GM12878 (cell line): ENCODE measurements at regions not wholly inside any gene's neighbourhood (a gene's known extent, or its start where the extent isn't known, plus 50 kb on each side); places are given as distances from the start of the nearest gene placed in this dataset.

Source experiments
- ATAC-seq: fragments of 200-7000 bp; cut with Tn5 transposase; 3 replicates; pipeline ENCODE4 v1.9.1; 2020; ENCODE audit warnings: mild to moderate bottlenecking, moderate library complexity
- BruUV-seq: library from RNA; stranded (reverse); fragments of 400-500 nt; replicated peaks from 2 replicates; lab custom pipeline; 2021; lab: Mats Ljungman, UMichigan
- CTCF ChIA-PET: fragments of 300-600 bp; sonication (Branson Sonifier 250); formaldehyde crosslinking; extraction: SDS; loops from one replicate; lab custom pipeline; 2021; ENCODE audit warnings: inconsistent platforms; lab: Yijun Ruan, JAX
- POLR2A ChIA-PET: fragments of 350-600 bp; formaldehyde crosslinking; extraction: SDS; loops from one replicate; lab custom pipeline; 2021; ENCODE audit warnings: inconsistent platforms; lab: Charles Lee
- RAD21 ChIA-PET: fragments of 300-600 bp; sonication (Branson Sonifier 250); formaldehyde crosslinking; loops from one replicate; lab custom pipeline; 2023; ENCODE audit warnings: antibody characterized with exemption; ENCODE audit not compliant: unreplicated experiment; lab: Charles Lee
- SMC1A ChIA-PET: fragments of 300-600 bp; sonication (Branson Sonifier 250); formaldehyde crosslinking; loops from one replicate; lab custom pipeline; 2023; ENCODE audit not compliant: unreplicated experiment, uncharacterized antibody; lab: Charles Lee
- DNase-seq: peaks from one replicate; pipeline ENCODE4 v3.0.0-alpha.2; 2011; ENCODE audit warnings: low read depth, low spot score
- FAIRE-seq: peaks from 3 replicates; lab custom pipeline; 2011; peaks lifted over from hg19 to GRCh38; lab: Jason Lieb, UNC
- H2AFZ ChIP-seq: 2 replicates; pipeline ENCODE4 v1.6.0; 2011; ENCODE audit warnings: low read depth, low read length, control low read depth; ENCODE audit not compliant: control insufficient read depth
- H3K27ac ChIP-seq: 2 replicates; pipeline ENCODE4 v1.5.1; 2011; ENCODE audit warnings: control low read depth; ENCODE audit not compliant: control insufficient read depth, insufficient read depth
- H3K27me3 ChIP-seq, 2 experiments: replicated peaks in 1 of 2; 2 replicates each; pipeline versions ENCODE4 v1.6.0 to v1.6.1; 2011; ENCODE audit warnings: low read length in 1 of 2; ENCODE audit not compliant: control insufficient read depth in 2 of 2, insufficient read depth in 2 of 2
- H3K36me3 ChIP-seq, 2 experiments: 2 replicates each; pipeline ENCODE4 v1.5.1; 2011; ENCODE audit warnings: low read length in 1 of 2; ENCODE audit not compliant: control insufficient read depth in 2 of 2, insufficient read depth in 2 of 2
- H3K4me1 ChIP-seq: 2 replicates; pipeline ENCODE4 v1.6.1; 2011; ENCODE audit warnings: mild to moderate bottlenecking, low read length, moderate library complexity, mixed read lengths; ENCODE audit not compliant: control insufficient read depth, insufficient read depth
- H3K4me2 ChIP-seq: 2 replicates; pipeline ENCODE4 v1.6.0; 2011; ENCODE audit warnings: control low read depth; ENCODE audit not compliant: control insufficient read depth, insufficient read depth
- H3K4me3 ChIP-seq: fragments of 200-600 bp; sonication (generic); 2 replicates; pipeline ENCODE4 v1.5.1; 2016
- H3K79me2 ChIP-seq: 2 replicates; pipeline ENCODE4 v1.6.0; 2011; ENCODE audit warnings: low read length; ENCODE audit not compliant: control insufficient read depth, insufficient read depth
- H3K9ac ChIP-seq: 2 replicates; pipeline ENCODE4 v1.8.0; 2011; ENCODE audit warnings: low read length, control low read depth, mixed read lengths; ENCODE audit not compliant: control insufficient read depth, insufficient read depth
- H3K9me3 ChIP-seq: replicated peaks from 3 replicates; pipeline ENCODE4 v1.5.1; 2011; ENCODE audit warnings: mild to moderate bottlenecking, low read length; ENCODE audit not compliant: control insufficient read depth, insufficient read depth
- H4K20me1 ChIP-seq: 2 replicates; pipeline ENCODE4 v1.6.0; 2011; ENCODE audit not compliant: control insufficient read depth, insufficient read depth
- BCL3 ChIP-seq: IDR thresholded peaks from 2 replicates; pipeline ENCODE4 v1.6.1; 2011; ENCODE audit warnings: borderline replicate concordance, low read depth, mild to moderate bottlenecking, moderate library complexity, low read length; ENCODE audit not compliant: insufficient read depth, poor library complexity, severe bottlenecking
- CEBPZ ChIP-seq: fragments of 150-350 bp; IDR thresholded peaks from 2 replicates; pipeline ENCODE4 v1.6.1; 2016; ENCODE audit warnings: low read depth, low read length
- FOXK2 ChIP-seq: fragments of 450-650 bp; IDR thresholded peaks from 2 replicates; pipeline ENCODE4 v1.6.1; 2017; ENCODE audit warnings: mild to moderate bottlenecking, moderate library complexity
- HCFC1 ChIP-seq: fragments of 150-350 bp; IDR thresholded peaks from 2 replicates; pipeline ENCODE4 v1.6.1; 2014; ENCODE audit warnings: low read length
- IKZF2 ChIP-seq, 2 experiments: fragments of 450-650 bp; IDR thresholded peaks; 2 replicates each; pipeline ENCODE4 v1.6.1; 2017; ENCODE audit warnings: mild to moderate bottlenecking in 2 of 2, moderate library complexity in 2 of 2
- NFXL1 ChIP-seq: fragments of 450-650 bp; IDR thresholded peaks from 2 replicates; pipeline ENCODE4 v1.6.1; 2017; ENCODE audit warnings: antibody characterized with exemption, mild to moderate bottlenecking, borderline replicate concordance
- NR2C2 ChIP-seq: IDR thresholded peaks from 2 replicates; pipeline ENCODE4 v1.6.1; 2011; ENCODE audit warnings: borderline replicate concordance, low read depth; ENCODE audit not compliant: control insufficient read depth, insufficient read length
- PML ChIP-seq: IDR thresholded peaks from 2 replicates; pipeline ENCODE4 v1.6.1; 2012; ENCODE audit warnings: low read length, inconsistent platforms
- POLR2A ChIP-seq: IDR thresholded peaks from 2 replicates; pipeline ENCODE4 v1.6.1; 2011; ENCODE audit warnings: low read depth, mild to moderate bottlenecking, low read length
- SMAD5 ChIP-seq: IDR thresholded peaks from 2 replicates; pipeline ENCODE4 v1.6.1; 2016; ENCODE audit warnings: antibody characterized with exemption, low read depth
- ZNF592 ChIP-seq: fragments of 450-650 bp; IDR thresholded peaks from 2 replicates; pipeline ENCODE4 v1.6.1; 2017; ENCODE audit warnings: mild to moderate bottlenecking, moderate library complexity
- WGBS: methylation state at CpG from one replicate; pipeline ENCODE4 v1.1.6; 2016; ENCODE audit warnings: low lambda C conversion rate; ENCODE audit not compliant: insufficient replicate concordance, insufficient coverage; ENCODE audit errors: missing lambda C conversion rate; 5-methylcytosine and 5-hydroxymethylcytosine counted together
- in situ Hi-C: fragments of 300-500 bp; cut with MboI; formaldehyde crosslinking; loops from 9 replicates; pipeline ENCODE4 v1.14.3; 2018; ENCODE audit warnings: mixed read lengths
- intact Hi-C: fragments of 100-400 bp; cut with micrococcal nuclease; formaldehyde crosslinking; loops from one replicate; pipeline ENCODE4 v1.14.2; 2022; ENCODE audit not compliant: unreplicated experiment
- TF ChIP-seq, protein P1 (sequence below): fragments of 450-650 bp; IDR thresholded peaks from 2 replicates; pipeline ENCODE4 v1.6.1; 2017; ENCODE audit warnings: antibody characterized with exemption, mild to moderate bottlenecking, moderate library complexity

- TF ChIP-seq, protein P1, sequence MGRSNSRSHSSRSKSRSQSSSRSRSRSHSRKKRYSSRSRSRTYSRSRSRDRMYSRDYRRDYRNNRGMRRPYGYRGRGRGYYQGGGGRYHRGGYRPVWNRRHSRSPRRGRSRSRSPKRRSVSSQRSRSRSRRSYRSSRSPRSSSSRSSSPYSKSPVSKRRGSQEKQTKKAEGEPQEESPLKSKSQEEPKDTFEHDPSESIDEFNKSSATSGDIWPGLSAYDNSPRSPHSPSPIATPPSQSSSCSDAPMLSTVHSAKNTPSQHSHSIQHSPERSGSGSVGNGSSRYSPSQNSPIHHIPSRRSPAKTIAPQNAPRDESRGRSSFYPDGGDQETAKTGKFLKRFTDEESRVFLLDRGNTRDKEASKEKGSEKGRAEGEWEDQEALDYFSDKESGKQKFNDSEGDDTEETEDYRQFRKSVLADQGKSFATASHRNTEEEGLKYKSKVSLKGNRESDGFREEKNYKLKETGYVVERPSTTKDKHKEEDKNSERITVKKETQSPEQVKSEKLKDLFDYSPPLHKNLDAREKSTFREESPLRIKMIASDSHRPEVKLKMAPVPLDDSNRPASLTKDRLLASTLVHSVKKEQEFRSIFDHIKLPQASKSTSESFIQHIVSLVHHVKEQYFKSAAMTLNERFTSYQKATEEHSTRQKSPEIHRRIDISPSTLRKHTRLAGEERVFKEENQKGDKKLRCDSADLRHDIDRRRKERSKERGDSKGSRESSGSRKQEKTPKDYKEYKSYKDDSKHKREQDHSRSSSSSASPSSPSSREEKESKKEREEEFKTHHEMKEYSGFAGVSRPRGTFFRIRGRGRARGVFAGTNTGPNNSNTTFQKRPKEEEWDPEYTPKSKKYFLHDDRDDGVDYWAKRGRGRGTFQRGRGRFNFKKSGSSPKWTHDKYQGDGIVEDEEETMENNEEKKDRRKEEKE, result no peak
These were observed 71.7 kb downstream of the LYZL2 start (continued) for GRCh38 chr10:30557884-30558283.

- Histone ChIP-seq H3K27ac (no peak overlapping the region), H4K20me1 (no peaks in the 10 kb centered on the region), H3K4me2 (no peak overlapping the region), H3K9me3 (no peaks in the 10 kb centered on the region), H3K4me1 (peaks cover 5% of the 10 kb centered on the region), H3K27me3 (no peaks in the 10 kb centered on the region; a peak in 1 of 4 replicates), H3K79me2 (no peaks in the 10 kb centered on the region), H2AFZ (no peak overlapping the region), H3K4me3 (no peak overlapping the region), H3K9ac (no peak overlapping the region), H3K36me3 (no peaks in the 10 kb centered on the region)
- ATAC-seq (no peak), DNase-seq (no peak), FAIRE-seq (no peak)
- WGBS, result 78% methylated on average over 1 of the region's 1 CpG
- no TSS peak for BruUV-seq
- POLR2A ChIA-PET, result no interaction called here
- SMC1A ChIA-PET, result interaction anchor here (1.2 kb wide), 1 partner anchor 9 kb away, joined by 5 read pairs; no protein-coding TSS in a partner anchor
- CTCF ChIA-PET, result interaction anchor here (1.0 to 2.4 kb wide), 5 partner anchors 26 to 197 kb away, joined by 3 to 9 read pairs (median 4); no protein-coding TSS in a partner anchor
- intact Hi-C loops (no loop called here), in situ Hi-C loops (no loop called here)
- RAD21 ChIA-PET, result no interaction called here
- TF ChIP-seq NR2C2, result no peak
- TF ChIP-seq CEBPZ, result no peak
- no peak for TF ChIP-seq BCL3
- no peak for TF ChIP-seq HCFC1
- no peak for TF ChIP-seq FOXK2
- TF ChIP-seq NFXL1, result no peak
- no peak for TF ChIP-seq POLR2A
- no peak for TF ChIP-seq SMAD5
- no peak for TF ChIP-seq IKZF2 (IDR thresholded peaks at IDR 0.05)
- TF ChIP-seq PML, result no peak
- TF ChIP-seq ZNF592, result no peak
These were observed 73.4 kb downstream of the LYZL2 start for GRCh38 chr10:30556189-30556588.
